ENCODE measurements at regions not wholly inside any gene's neighbourhood (a gene's known extent, or its start where the extent isn't known, plus 50 kb on each side); places are given as distances from the start of the nearest gene placed in this dataset.

DNA sequence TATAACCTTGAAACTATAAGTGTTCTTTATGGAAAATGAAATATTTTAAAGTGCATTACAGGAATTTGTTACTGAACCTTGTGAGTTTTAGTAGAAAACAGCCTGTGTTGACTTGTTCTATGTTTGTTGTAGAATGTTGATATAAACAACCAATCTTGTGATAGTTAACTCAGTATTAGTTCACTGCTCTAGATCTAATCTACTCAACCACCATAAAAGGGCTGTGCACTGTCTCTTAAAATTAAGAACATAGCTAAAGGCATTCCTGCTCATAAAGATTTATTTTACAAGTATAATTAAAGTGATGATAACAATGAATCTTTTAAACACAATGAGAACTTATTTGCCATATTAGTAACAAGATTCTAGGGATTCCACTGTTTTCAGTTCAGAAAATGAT lies 110.5 kb upstream of the KLF7 start:
- TF ChIP-seq CTCF (conservative IDR thresholded peaks at IDR 0.05; ENCODE audit: low read length) (no peak), EZH2phosphoT487 (IDR thresholded peaks at IDR 0.05; ENCODE audit: borderline replicate concordance) (no peak)

All from Loucy (cell line).